Adrenal gland (tissue), 9 donors: ENCODE measurements at regions not wholly inside any gene's neighbourhood (a gene's known extent, or its start where the extent isn't known, plus 50 kb on each side); places are given as distances from the start of the nearest gene placed in this dataset.

Experiments used
- DNase-seq, 7 donors: peaks; one replicate each; pipeline ENCODE4 v3.0.0-alpha.2; 2019 to 2020
- H3K27ac ChIP-seq, 5 donors: fragments of 200-600 bp; sonication (generic) in 4 of 5; 1 replicate in 3 of 5; 2 replicates in 2 of 5; pipeline versions ENCODE4 v1.5.1 to v1.8.0; 2016 to 2020; ENCODE audit warnings: mild to moderate bottlenecking in 1 of 5
- H3K27me3 ChIP-seq: fragments of 200-600 bp; 2 replicates; pipeline ENCODE4 v1.8.0; 2021
- H3K36me3 ChIP-seq, 2 donors: fragments of 200-600 bp; replicated peaks in 1 of 2; 1 replicate in 1 of 2; 2 replicates in 1 of 2; pipeline versions ENCODE4 v1.5.1 to v1.8.0; 2018 to 2022
- H3K4me1 ChIP-seq, 2 donors: fragments of 200-600 bp; replicated peaks in 1 of 2; 1 replicate in 1 of 2; 2 replicates in 1 of 2; pipeline versions ENCODE4 v1.5.1 to v1.8.0; 2018 to 2021
- H3K4me3 ChIP-seq, 4 donors: fragments of 200-600 bp; sonication (generic) in 3 of 4; one replicate each; pipeline ENCODE4 v1.5.1; 2016 to 2018
- H3K9me3 ChIP-seq, 3 donors: fragments of 200-600 bp; sonication (generic) in 1 of 3; replicated peaks in 1 of 3; 1 replicate in 2 of 3; 2 replicates in 1 of 3; pipeline versions ENCODE4 v1.5.1 to v1.8.0; 2016 to 2021
- POLR2A ChIP-seq, 2 donors: fragments of 450-650 bp; IDR thresholded peaks; one replicate each; pipeline ENCODE4 v1.6.1; 2017; ENCODE audit warnings: antibody characterized with exemption in 2 of 2, mild to moderate bottlenecking in 2 of 2, moderate library complexity in 1 of 2
- WGBS, 4 donors: extraction: QIAGEN DNeasy Blood & Tissue Kit in 2 of 4; methylation state at CpG; one replicate each; pipeline versions ENCODE4 v1.1.5 to v1.1.7; 2013 to 2017; 5-methylcytosine and 5-hydroxymethylcytosine counted together
- intact Hi-C, 2 donors: fragments of 100-400 bp; cut with DNase I; formaldehyde crosslinking; loops; one replicate each; pipeline versions ENCODE4 v1.14.1 to v1.15.0; 2022 to 2023
- TF ChIP-seq, protein P1 (sequence below), 6 experiments: fragments of 450-650 bp in 4 of 6; fragments of 200-600 bp in 2 of 6; sonication (generic) in 1 of 6; IDR thresholded peaks; 1 replicate in 5 of 6; 2 replicates in 1 of 6; pipeline versions ENCODE4 v1.5.1 to v1.8.0; 2016 to 2021; ENCODE audit warnings: antibody characterized with exemption in 6 of 6, mild to moderate bottlenecking in 2 of 6, moderate library complexity in 1 of 6
- donor health status: healthy with polysubstance abuse.
- donor health status: Bipolar disorder and iron deficiency.
- donor health status: DM: yes; HTN: yes; CAD: no.
- donor health status: DM: no; HTN: no; CAD: no.
- donor health status: DM: no; HTN: no; CAD: no.

DNA sequence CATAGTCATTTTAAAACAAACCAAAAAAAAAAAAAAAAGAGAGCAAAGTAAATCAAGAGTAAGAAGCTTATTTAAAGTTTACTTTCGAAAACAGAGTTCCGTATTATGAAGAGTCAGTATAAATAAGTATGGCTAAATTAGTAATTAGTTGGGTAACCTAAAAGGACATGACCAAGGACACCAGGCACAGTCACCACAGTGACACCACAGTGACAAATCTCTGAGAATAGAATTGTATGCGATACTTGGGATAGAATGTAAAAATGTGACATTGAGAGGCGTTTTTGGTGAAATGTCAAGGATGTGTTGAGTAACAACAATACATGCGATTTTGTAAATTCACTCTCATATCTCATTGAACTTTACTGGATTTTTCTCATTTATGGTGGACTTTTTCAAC lies 150.9 kb upstream of the SPEF2 start:
- no peaks in the 10 kb centered on the region for H3K27me3 ChIP-seq
- 41 to 61% (median 53%) methylated on average over 5 of the region's 5 CpGs for WGBS, 4 donors
- TF ChIP-seq POLR2A (IDR thresholded peaks at IDR 0.05): no peak
- TF ChIP-seq, protein P1, sequence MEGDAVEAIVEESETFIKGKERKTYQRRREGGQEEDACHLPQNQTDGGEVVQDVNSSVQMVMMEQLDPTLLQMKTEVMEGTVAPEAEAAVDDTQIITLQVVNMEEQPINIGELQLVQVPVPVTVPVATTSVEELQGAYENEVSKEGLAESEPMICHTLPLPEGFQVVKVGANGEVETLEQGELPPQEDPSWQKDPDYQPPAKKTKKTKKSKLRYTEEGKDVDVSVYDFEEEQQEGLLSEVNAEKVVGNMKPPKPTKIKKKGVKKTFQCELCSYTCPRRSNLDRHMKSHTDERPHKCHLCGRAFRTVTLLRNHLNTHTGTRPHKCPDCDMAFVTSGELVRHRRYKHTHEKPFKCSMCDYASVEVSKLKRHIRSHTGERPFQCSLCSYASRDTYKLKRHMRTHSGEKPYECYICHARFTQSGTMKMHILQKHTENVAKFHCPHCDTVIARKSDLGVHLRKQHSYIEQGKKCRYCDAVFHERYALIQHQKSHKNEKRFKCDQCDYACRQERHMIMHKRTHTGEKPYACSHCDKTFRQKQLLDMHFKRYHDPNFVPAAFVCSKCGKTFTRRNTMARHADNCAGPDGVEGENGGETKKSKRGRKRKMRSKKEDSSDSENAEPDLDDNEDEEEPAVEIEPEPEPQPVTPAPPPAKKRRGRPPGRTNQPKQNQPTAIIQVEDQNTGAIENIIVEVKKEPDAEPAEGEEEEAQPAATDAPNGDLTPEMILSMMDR (IDR thresholded peaks at IDR 0.05): no peak
- H3K9me3 ChIP-seq: peaks cover 0 to 3% (median 0%) of the 10 kb centered on the region in 3 donors
- intact Hi-C loops: no loop called here
- H3K27ac ChIP-seq: peak overlapping the region in 2 of 5 donors; percentile 1 to 13
- no peak overlapping the region for H3K4me3 ChIP-seq
- peak in 5 of 7 donors; percentile 30 to 60 (median 42) for DNase-seq
- H3K4me1 ChIP-seq: peaks cover 18 to 30% of the 10 kb centered on the region in 2 donors
- no peaks in the 10 kb centered on the region for H3K36me3 ChIP-seq

DNA sequence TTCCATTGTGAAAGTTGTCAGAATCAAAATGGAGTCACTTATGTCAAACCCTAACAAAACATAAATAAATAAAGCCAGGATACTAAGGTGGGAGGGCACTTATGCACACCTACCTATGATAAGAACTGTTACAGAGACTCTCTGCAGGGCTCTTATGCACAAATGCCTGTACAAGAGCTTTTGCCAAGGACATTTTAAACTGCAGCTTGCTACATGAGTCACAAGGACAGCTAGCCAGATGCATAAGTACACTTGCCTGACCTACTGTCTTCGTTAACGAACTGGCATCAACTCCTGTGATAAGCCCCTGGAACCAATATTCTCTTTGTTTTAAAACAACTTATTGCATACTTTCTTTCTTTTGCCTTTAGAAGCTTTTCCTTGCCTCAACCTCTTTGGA lies 152.9 kb upstream of the SPEF2 start:
- intact Hi-C loops: no loop called here
- 29 to 74% (median 51%) methylated on average over 2 of the region's 2 CpGs for WGBS, 4 donors
- Histone ChIP-seq H3K27me3 (no peaks in the 10 kb centered on the region), H3K4me1 (peaks cover 17 to 37% of the 10 kb centered on the region in 2 donors), H3K36me3 (peaks cover 0 to 3% of the 10 kb centered on the region in 2 donors), H3K4me3 (no peak overlapping the region), H3K9me3 (peaks cover 0 to 3% (median 0%) of the 10 kb centered on the region in 3 donors), H3K27ac (peak overlapping the region in 1 of 5 donors; percentile 9)
- no peak for TF ChIP-seq POLR2A (IDR thresholded peaks at IDR 0.05)
- TF ChIP-seq, protein P1 (IDR thresholded peaks at IDR 0.05): no peak
- peak; percentile 28 to 65 (median 53) for DNase-seq

DNA sequence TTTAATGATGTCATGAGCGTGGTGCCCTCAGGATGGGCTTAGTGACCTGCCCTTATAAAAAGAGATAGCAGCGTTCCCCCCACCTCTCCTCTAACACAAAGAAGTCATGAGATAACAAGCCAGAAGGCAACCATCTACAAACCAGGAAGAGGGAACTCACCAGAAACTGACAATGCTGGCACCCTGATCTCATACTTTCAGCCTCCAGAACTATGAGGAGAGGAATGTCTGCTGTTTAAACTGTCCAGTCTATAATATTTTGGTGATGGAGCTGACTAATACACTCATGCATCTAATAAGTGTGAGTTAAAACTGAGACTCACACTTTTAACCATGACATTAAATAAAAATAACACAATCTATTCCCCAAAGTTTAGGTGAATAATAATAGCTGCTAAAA lies 156.1 kb upstream of the SPEF2 start:
- H3K4me3 ChIP-seq: no peak overlapping the region
- peaks cover 20 to 32% of the 10 kb centered on the region in 2 donors for H3K4me1 ChIP-seq
- intact Hi-C loops: no loop called here
- WGBS, 4 donors: 85 to 92% (median 89%) methylated on average over 2 of the region's 2 CpGs
- TF ChIP-seq POLR2A (IDR thresholded peaks at IDR 0.05): no peak
- TF ChIP-seq, protein P1 (IDR thresholded peaks at IDR 0.05): no peak
- no peaks in the 10 kb centered on the region for H3K27me3 ChIP-seq
- peaks cover 0 to 3% (median 0%) of the 10 kb centered on the region in 3 donors for H3K9me3 ChIP-seq
- DNase-seq: no peak
- H3K27ac ChIP-seq: no peak overlapping the region
- H3K36me3 ChIP-seq: peaks cover 0 to 3% of the 10 kb centered on the region in 2 donors

DNA sequence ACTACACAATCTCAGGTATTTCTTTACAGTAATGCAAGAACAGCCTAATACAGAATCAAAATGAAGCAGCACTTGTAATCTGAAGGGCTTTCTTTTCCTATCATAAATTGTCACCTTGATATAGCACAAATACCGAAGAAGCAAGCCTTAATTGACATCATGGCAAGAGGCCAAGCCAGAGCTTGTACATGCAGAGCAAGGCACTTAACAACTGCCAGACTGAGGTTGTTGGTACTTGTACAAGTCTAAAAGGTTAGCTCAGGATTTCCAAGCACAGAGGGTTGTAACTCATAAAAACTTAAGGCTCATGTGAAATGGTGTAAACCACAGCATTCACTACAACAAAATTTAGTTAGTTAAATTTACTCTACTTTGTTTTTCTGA lies 158.8 kb upstream of the SPEF2 start:
- Histone ChIP-seq H3K27ac (no peak overlapping the region), H3K9me3 (no peaks in the 10 kb centered on the region), H3K4me3 (no peak overlapping the region), H3K27me3 (no peaks in the 10 kb centered on the region), H3K4me1 (peaks cover 7 to 16% of the 10 kb centered on the region in 2 donors), H3K36me3 (peaks cover 0 to 3% of the 10 kb centered on the region in 2 donors)
- TF ChIP-seq POLR2A (IDR thresholded peaks at IDR 0.05): no peak
- TF ChIP-seq, protein P1 (IDR thresholded peaks at IDR 0.05): no peak
- DNase-seq: peak in 4 of 7 donors; percentile 27 to 78 (median 55)
- intact Hi-C loops: no loop called here
- WGBS, 4 donors: 8 to 25% (median 19%) methylated on average over 1 of the region's 1 CpG
